Endodermal cell (in vitro differentiated cells): ENCODE measurements at regions not wholly inside any gene's neighbourhood (a gene's known extent, or its start where the extent isn't known, plus 50 kb on each side); places are given as distances from the start of the nearest gene placed in this dataset.

Experiments used
- DNase-seq: peaks from one replicate; pipeline ENCODE4 v3.0.0-alpha.2; 2017
- H3K27ac ChIP-seq: 2 replicates; pipeline ENCODE4 v1.5.1; 2013; ENCODE audit warnings: mild to moderate bottlenecking, low read depth, low read length, moderate library complexity
- H3K27me3 ChIP-seq: 2 replicates; pipeline ENCODE4 v1.6.1; 2013; ENCODE audit warnings: mild to moderate bottlenecking, low read length, moderate library complexity; ENCODE audit not compliant: insufficient read depth, control insufficient read depth, poor library complexity, severe bottlenecking
- H3K36me3 ChIP-seq: 2 replicates; pipeline ENCODE4 v1.7.0; 2013; ENCODE audit warnings: mild to moderate bottlenecking, low read length, moderate library complexity; ENCODE audit not compliant: control insufficient read depth, insufficient read depth
- H3K4me1 ChIP-seq: one replicate; pipeline ENCODE4 v1.7.0; 2013; ENCODE audit warnings: low read length; ENCODE audit not compliant: control insufficient read depth, insufficient read depth
- H3K4me3 ChIP-seq: 2 replicates; pipeline ENCODE4 v1.5.1; 2013; ENCODE audit warnings: mild to moderate bottlenecking, low read length, moderate library complexity
- H3K9ac ChIP-seq: 2 replicates; pipeline ENCODE4 v1.6.1; 2013; ENCODE audit warnings: mild to moderate bottlenecking, low read length, moderate library complexity; ENCODE audit not compliant: poor library complexity, severe bottlenecking; ENCODE audit errors: extremely low read depth
- H3K9me3 ChIP-seq: 2 replicates; pipeline ENCODE4 v1.6.1; 2013; ENCODE audit warnings: mild to moderate bottlenecking, low read length, moderate library complexity; ENCODE audit not compliant: control insufficient read depth
- H3K27ac Mint-ChIP-seq: 2 replicates; pipeline ENCODE4 v1.8.0; 2020; ENCODE audit warnings: mixed read lengths
- H3K27me3 Mint-ChIP-seq: 2 replicates; pipeline ENCODE4 v1.8.0; 2021; ENCODE audit warnings: mild to moderate bottlenecking, mixed read lengths; ENCODE audit not compliant: insufficient read depth
- H3K36me3 Mint-ChIP-seq: 2 replicates; pipeline ENCODE4 v1.8.0; 2020; ENCODE audit warnings: low read depth, mixed read lengths
- H3K4me1 Mint-ChIP-seq: 2 replicates; pipeline ENCODE4 v1.8.0; 2020; ENCODE audit warnings: mixed read lengths
- H3K4me3 Mint-ChIP-seq: 2 replicates; pipeline ENCODE4 v1.8.0; 2020; ENCODE audit warnings: mild to moderate bottlenecking, moderate library complexity, mixed read lengths
- H3K9me3 Mint-ChIP-seq: 2 replicates; pipeline ENCODE4 v1.8.0; 2020; ENCODE audit warnings: mild to moderate bottlenecking, mixed read lengths
- WGBS, 2 experiments: methylation state at CpG; one replicate each; pipeline versions ENCODE4 v1.1.5 to v1.1.7; 2013; ENCODE audit warnings: missing lambda C conversion rate in 2 of 2, mixed read lengths in 1 of 2; ENCODE audit not compliant: insufficient coverage in 1 of 2, insufficient read length in 1 of 2; 5-methylcytosine and 5-hydroxymethylcytosine counted together
- TF ChIP-seq, protein P1 (sequence below): fragments of 200-600 bp; sonication (generic); conservative IDR thresholded peaks from 2 replicates; pipeline ENCODE4 v1.5.0; 2021; ENCODE audit warnings: antibody characterized with exemption, mild to moderate bottlenecking

DNA sequence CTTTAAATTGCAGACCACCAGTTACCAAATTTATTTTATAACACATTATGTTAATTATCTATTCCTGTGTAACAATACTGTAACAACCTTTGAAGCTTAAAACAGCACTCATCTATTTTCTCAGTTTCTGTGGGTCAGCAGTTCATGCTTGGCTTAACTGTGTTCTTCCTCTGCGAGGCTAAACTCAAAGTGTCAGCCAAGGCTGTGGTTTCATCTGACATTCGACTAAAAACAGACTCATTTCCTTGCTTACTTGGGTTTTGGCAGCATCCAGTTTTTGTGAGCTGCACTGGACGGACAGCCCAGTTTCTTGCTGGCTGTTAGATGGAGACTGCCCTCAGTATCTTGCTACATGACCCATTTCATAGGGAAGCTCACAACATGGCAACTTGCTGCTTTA, 247.3 kb upstream of the KCNH8 start:
- no peaks in the 10 kb centered on the region for H3K36me3 Mint-ChIP-seq
- H3K27ac Mint-ChIP-seq: no peak overlapping the region
- no peaks in the 10 kb centered on the region for H3K27me3 Mint-ChIP-seq
- no peak for DNase-seq
- Histone ChIP-seq H3K27me3 (no peaks in the 10 kb centered on the region), H3K9ac (no peak overlapping the region), H3K27ac (no peak overlapping the region), H3K4me3 (no peak overlapping the region), H3K36me3 (no peaks in the 10 kb centered on the region), H3K4me1 (no peaks in the 10 kb centered on the region), H3K9me3 (no peaks in the 10 kb centered on the region)
- no peak overlapping the region for H3K4me3 Mint-ChIP-seq
- 84% methylated on average over 3 of the region's 3 CpGs for WGBS, 2 experiments
- no peaks in the 10 kb centered on the region for H3K4me1 Mint-ChIP-seq
- TF ChIP-seq, protein P1, sequence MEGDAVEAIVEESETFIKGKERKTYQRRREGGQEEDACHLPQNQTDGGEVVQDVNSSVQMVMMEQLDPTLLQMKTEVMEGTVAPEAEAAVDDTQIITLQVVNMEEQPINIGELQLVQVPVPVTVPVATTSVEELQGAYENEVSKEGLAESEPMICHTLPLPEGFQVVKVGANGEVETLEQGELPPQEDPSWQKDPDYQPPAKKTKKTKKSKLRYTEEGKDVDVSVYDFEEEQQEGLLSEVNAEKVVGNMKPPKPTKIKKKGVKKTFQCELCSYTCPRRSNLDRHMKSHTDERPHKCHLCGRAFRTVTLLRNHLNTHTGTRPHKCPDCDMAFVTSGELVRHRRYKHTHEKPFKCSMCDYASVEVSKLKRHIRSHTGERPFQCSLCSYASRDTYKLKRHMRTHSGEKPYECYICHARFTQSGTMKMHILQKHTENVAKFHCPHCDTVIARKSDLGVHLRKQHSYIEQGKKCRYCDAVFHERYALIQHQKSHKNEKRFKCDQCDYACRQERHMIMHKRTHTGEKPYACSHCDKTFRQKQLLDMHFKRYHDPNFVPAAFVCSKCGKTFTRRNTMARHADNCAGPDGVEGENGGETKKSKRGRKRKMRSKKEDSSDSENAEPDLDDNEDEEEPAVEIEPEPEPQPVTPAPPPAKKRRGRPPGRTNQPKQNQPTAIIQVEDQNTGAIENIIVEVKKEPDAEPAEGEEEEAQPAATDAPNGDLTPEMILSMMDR: no peak
- no peaks in the 10 kb centered on the region for H3K9me3 Mint-ChIP-seq

DNA sequence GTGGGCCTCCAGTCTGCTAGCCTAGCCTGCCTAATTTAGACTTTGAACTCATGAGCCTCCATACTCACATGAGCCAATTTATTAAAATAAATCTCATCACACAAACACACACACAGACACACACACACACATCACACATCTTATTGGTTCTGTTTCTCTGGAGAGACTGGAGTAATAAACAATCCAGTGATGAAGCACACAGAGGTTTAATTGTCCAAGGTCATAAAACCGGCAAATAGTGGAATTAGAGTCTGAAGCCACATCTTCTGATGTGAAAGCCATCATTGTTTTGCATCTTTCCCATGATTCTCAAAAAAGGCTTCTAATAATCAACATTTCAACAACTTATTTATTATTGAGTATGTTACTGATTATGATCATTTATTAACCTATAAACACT, 249.4 kb upstream of the KCNH8 start:
- H3K4me1 ChIP-seq: no peaks in the 10 kb centered on the region
- no peaks in the 10 kb centered on the region for H3K9me3 Mint-ChIP-seq
- no peaks in the 10 kb centered on the region for H3K27me3 Mint-ChIP-seq
- no peaks in the 10 kb centered on the region for H3K36me3 ChIP-seq
- 89% methylated on average over 1 of the region's 1 CpG; no CpG with 5 or more reads in 1 of the 2 experiments for WGBS, 2 experiments
- H3K4me3 ChIP-seq: no peak overlapping the region
- no peak overlapping the region for H3K27ac Mint-ChIP-seq
- no peaks in the 10 kb centered on the region for H3K27me3 ChIP-seq
- H3K4me1 Mint-ChIP-seq: no peaks in the 10 kb centered on the region
- H3K4me3 Mint-ChIP-seq: no peak overlapping the region
- TF ChIP-seq, protein P1: no peak
- no peak for DNase-seq
- no peak overlapping the region for H3K27ac ChIP-seq
- no peak overlapping the region for H3K9ac ChIP-seq
- H3K9me3 ChIP-seq: no peaks in the 10 kb centered on the region
- no peaks in the 10 kb centered on the region for H3K36me3 Mint-ChIP-seq

DNA sequence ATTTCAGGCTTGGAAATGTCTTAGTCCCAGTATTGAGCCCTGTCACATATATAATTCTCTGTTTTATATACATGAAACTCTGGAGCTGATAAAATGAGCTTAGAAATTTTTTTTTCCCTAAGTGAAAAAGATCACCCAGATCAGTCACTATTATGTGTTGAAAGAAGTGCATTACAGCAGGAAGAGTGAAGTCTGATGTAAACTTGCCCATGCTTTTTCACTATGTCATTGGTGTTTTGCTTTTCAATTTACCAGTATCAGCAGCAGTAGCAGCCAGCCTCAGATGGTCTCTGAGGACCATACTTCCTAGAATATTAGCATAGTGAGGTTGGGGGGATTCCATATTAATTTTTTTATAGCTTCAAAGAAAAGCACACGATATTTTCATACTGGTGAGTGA, 255.6 kb upstream of the KCNH8 start:
- H3K36me3 ChIP-seq: no peaks in the 10 kb centered on the region
- no peak overlapping the region for H3K9ac ChIP-seq
- no peaks in the 10 kb centered on the region for H3K9me3 ChIP-seq
- no peak overlapping the region for H3K4me3 ChIP-seq
- TF ChIP-seq, protein P1: no peak
- Mint-ChIP-seq H3K27me3 (no peaks in the 10 kb centered on the region), H3K4me3 (no peak overlapping the region), H3K9me3 (no peaks in the 10 kb centered on the region), H3K36me3 (no peaks in the 10 kb centered on the region), H3K27ac (no peak overlapping the region), H3K4me1 (no peaks in the 10 kb centered on the region)
- H3K27me3 ChIP-seq: no peaks in the 10 kb centered on the region
- no CpG with 5 or more reads among the region's 1 CpG for WGBS, 2 experiments
- no peak overlapping the region for H3K27ac ChIP-seq
- H3K4me1 ChIP-seq: no peaks in the 10 kb centered on the region
- no peak for DNase-seq
